Panc1 (cell line): ENCODE measurements at regions not wholly inside any gene's neighbourhood (a gene's known extent, or its start where the extent isn't known, plus 50 kb on each side); places are given as distances from the start of the nearest gene placed in this dataset.

ENCODE experiments used
- ATAC-seq: fragments of 200-7000 bp; cut with Tn5 transposase; 2 replicates; pipeline ENCODE4 v1.9.1; 2020; ENCODE audit warnings: mild to moderate bottlenecking, moderate library complexity
- BruUV-seq: library from RNA; stranded (reverse); fragments of 400-500 nt; replicated peaks from 2 replicates; lab custom pipeline; 2021; lab: Mats Ljungman, UMichigan
- CTCF ChIA-PET: fragments of 300-600 bp; sonication (Branson Sonifier 250); formaldehyde crosslinking; loops from one replicate; lab custom pipeline; 2022; ENCODE audit warnings: antibody characterized with exemption; lab: Charles Lee
- POLR2A ChIA-PET: fragments of 300-600 bp; sonication (Branson Sonifier 250); formaldehyde crosslinking; loops from one replicate; lab custom pipeline; 2022; ENCODE audit warnings: antibody characterized with exemption; lab: Charles Lee
- DNase-seq: peaks from one replicate; pipeline ENCODE4 v3.0.0-alpha.2; 2010; ENCODE audit warnings: low read depth, low spot score
- H3K27ac ChIP-seq: 2 replicates; pipeline ENCODE4 v1.5.1; 2011; ENCODE audit warnings: mild to moderate bottlenecking, low read length, inconsistent platforms
- H3K27me3 ChIP-seq: fragments of 200-500 bp; sonication (Bioruptor generic); 2 replicates; pipeline ENCODE4 v1.6.0; 2014; ENCODE audit warnings: low read length, inconsistent platforms; ENCODE audit not compliant: control insufficient read depth, insufficient read depth
- H3K36me3 ChIP-seq: fragments of 200-500 bp; sonication (Bioruptor generic); 2 replicates; pipeline ENCODE4 v1.5.1; 2014; ENCODE audit warnings: inconsistent platforms, mild to moderate bottlenecking, low read length, moderate library complexity; ENCODE audit not compliant: control insufficient read depth, insufficient read depth
- H3K4me1 ChIP-seq: 2 replicates; pipeline ENCODE4 v1.5.1; 2011; ENCODE audit warnings: inconsistent platforms, mild to moderate bottlenecking, low read length, moderate library complexity; ENCODE audit not compliant: control insufficient read depth, insufficient read depth
- H3K4me3 ChIP-seq, 2 experiments: 2 replicates each; pipeline ENCODE4 v1.5.1; 2011 to 2012; ENCODE audit warnings: low read depth in 2 of 2, low read length in 2 of 2, mild to moderate bottlenecking in 2 of 2, inconsistent platforms in 1 of 2, moderate library complexity in 1 of 2
- H3K9me3 ChIP-seq: fragments of 200-500 bp; sonication (Bioruptor generic); 2 replicates; pipeline ENCODE4 v1.5.1; 2014; ENCODE audit warnings: low read depth, mild to moderate bottlenecking, inconsistent platforms, low read length, moderate library complexity; ENCODE audit not compliant: control insufficient read depth, insufficient read depth
- POLR2AphosphoS5 ChIP-seq: IDR thresholded peaks from 2 replicates; pipeline ENCODE4 v1.6.1; 2012; ENCODE audit warnings: mild to moderate bottlenecking, low read depth, low read length, moderate library complexity
- SIN3A ChIP-seq: IDR thresholded peaks from 2 replicates; pipeline ENCODE4 v1.6.1; 2012; ENCODE audit warnings: low read depth, mild to moderate bottlenecking, low read length, moderate library complexity, borderline replicate concordance; ENCODE audit not compliant: insufficient read depth
- TCF7L2 ChIP-seq: IDR thresholded peaks from 2 replicates; pipeline ENCODE4 v1.6.1; 2011; ENCODE audit warnings: mild to moderate bottlenecking, low read depth, low read length, inconsistent platforms
- in situ Hi-C: cut with HindIII; loops from 2 replicates; pipeline ENCODE4 v1.10.0; 2016; ENCODE audit warnings: low sequenced_read_pairs, low pct_unique_long_range_greater_than_20kb
- intact Hi-C: fragments of 100-400 bp; cut with micrococcal nuclease; formaldehyde crosslinking; loops from one replicate; pipeline ENCODE4 v1.10.0; 2022; ENCODE audit not compliant: unreplicated experiment
- TF ChIP-seq, protein P1 (sequence below): fragments of 450-650 bp; IDR thresholded peaks from 2 replicates; pipeline ENCODE4 v1.5.1; 2017; ENCODE audit warnings: mild to moderate bottlenecking
- TF ChIP-seq, protein P2 (sequence below), 2 experiments: IDR thresholded peaks; 2 replicates each; pipeline ENCODE4 v1.6.1; 2011 to 2012; ENCODE audit warnings: low read depth in 2 of 2, control low read depth in 1 of 2, low read length in 1 of 2, mild to moderate bottlenecking in 1 of 2, moderate library complexity in 1 of 2; ENCODE audit not compliant: insufficient read depth in 1 of 2

DNA sequence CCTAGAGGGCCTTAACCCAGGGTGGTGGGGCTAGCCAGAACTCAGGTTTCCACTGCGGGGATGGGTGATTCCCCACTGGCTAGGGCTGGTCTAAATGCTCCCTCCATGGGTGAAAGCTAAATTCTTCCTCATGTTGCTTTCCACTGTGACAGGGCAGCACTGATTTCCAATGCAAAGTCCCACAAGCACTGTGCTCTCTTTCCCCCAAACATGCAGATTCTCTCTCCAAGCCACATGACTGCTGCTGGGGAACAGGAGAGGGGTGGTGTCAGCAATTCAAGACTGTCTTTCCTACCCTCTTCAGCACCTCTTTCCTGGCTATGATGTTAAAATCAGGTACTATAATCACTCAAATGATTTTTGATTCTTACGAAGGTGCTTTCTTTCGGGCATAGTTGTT is 215.5 kb downstream of the RWDD3 start:
- Histone ChIP-seq H3K27ac (no peak overlapping the region), H3K9me3 (no peaks in the 10 kb centered on the region), H3K4me3 (no peak overlapping the region), H3K4me1 (no peaks in the 10 kb centered on the region), H3K27me3 (no peaks in the 10 kb centered on the region), H3K36me3 (no peaks in the 10 kb centered on the region)
- ChIA-PET CTCF (no interaction called here), POLR2A (no interaction called here)
- BruUV-seq: no TSS peak
- TF ChIP-seq, protein P1, sequence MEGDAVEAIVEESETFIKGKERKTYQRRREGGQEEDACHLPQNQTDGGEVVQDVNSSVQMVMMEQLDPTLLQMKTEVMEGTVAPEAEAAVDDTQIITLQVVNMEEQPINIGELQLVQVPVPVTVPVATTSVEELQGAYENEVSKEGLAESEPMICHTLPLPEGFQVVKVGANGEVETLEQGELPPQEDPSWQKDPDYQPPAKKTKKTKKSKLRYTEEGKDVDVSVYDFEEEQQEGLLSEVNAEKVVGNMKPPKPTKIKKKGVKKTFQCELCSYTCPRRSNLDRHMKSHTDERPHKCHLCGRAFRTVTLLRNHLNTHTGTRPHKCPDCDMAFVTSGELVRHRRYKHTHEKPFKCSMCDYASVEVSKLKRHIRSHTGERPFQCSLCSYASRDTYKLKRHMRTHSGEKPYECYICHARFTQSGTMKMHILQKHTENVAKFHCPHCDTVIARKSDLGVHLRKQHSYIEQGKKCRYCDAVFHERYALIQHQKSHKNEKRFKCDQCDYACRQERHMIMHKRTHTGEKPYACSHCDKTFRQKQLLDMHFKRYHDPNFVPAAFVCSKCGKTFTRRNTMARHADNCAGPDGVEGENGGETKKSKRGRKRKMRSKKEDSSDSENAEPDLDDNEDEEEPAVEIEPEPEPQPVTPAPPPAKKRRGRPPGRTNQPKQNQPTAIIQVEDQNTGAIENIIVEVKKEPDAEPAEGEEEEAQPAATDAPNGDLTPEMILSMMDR: no peak
- TF ChIP-seq TCF7L2: no peak
- TF ChIP-seq, protein P2, sequence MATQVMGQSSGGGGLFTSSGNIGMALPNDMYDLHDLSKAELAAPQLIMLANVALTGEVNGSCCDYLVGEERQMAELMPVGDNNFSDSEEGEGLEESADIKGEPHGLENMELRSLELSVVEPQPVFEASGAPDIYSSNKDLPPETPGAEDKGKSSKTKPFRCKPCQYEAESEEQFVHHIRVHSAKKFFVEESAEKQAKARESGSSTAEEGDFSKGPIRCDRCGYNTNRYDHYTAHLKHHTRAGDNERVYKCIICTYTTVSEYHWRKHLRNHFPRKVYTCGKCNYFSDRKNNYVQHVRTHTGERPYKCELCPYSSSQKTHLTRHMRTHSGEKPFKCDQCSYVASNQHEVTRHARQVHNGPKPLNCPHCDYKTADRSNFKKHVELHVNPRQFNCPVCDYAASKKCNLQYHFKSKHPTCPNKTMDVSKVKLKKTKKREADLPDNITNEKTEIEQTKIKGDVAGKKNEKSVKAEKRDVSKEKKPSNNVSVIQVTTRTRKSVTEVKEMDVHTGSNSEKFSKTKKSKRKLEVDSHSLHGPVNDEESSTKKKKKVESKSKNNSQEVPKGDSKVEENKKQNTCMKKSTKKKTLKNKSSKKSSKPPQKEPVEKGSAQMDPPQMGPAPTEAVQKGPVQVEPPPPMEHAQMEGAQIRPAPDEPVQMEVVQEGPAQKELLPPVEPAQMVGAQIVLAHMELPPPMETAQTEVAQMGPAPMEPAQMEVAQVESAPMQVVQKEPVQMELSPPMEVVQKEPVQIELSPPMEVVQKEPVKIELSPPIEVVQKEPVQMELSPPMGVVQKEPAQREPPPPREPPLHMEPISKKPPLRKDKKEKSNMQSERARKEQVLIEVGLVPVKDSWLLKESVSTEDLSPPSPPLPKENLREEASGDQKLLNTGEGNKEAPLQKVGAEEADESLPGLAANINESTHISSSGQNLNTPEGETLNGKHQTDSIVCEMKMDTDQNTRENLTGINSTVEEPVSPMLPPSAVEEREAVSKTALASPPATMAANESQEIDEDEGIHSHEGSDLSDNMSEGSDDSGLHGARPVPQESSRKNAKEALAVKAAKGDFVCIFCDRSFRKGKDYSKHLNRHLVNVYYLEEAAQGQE (IDR thresholded peaks at IDR 0.05; ENCODE audit: insufficient read depth in 1 of 2, low read depth in 2 of 2, low read length in 1 of 2): no peak
- TF ChIP-seq SIN3A: no peak
- TF ChIP-seq POLR2AphosphoS5: no peak
- in situ Hi-C loops (no loop called here), intact Hi-C loops (no loop called here)
- ATAC-seq: no peak
- no peak for DNase-seq

DNA sequence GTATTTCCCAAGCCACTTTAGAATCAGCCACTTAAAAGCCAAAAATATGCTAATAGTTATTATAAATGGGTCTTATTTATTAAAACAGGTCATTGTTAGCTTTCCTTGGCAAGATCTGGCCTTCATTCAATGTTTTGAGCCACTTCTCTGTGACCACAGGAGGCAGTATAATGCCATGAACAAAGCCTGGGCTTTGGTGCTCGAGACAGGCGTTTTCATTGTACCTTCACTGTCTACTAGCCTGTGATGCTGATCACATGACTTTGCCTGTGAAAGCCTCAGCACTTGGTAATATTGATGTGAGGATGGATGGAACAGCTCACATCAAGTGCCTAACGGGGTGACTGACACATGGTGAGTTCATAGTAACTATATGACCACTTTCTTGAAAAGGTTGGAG is 217.0 kb downstream of the RWDD3 start:
- DNase-seq: no peak

More for the DNA sequence above, 217.0 kb downstream of the RWDD3 start:
- Histone ChIP-seq H3K36me3 (no peaks in the 10 kb centered on the region), H3K4me1 (no peaks in the 10 kb centered on the region), H3K9me3 (no peaks in the 10 kb centered on the region), H3K4me3 (no peak overlapping the region), H3K27ac (no peak overlapping the region), H3K27me3 (no peaks in the 10 kb centered on the region)
- ChIA-PET CTCF (no interaction called here), POLR2A (no interaction called here)
- in situ Hi-C loops: no loop called here
- BruUV-seq: no TSS peak
- no peak for ATAC-seq
- intact Hi-C loops: no loop called here
- TF ChIP-seq POLR2AphosphoS5: no peak
- TF ChIP-seq, protein P1: peak; percentile 9; the same call in 1 of the 2 replicates
- TF ChIP-seq TCF7L2: no peak
